Endometrium (tissue), 2 donors: ENCODE measurements at regions not wholly inside any gene's neighbourhood (a gene's known extent, or its start where the extent isn't known, plus 50 kb on each side); places are given as distances from the start of the nearest gene placed in this dataset.
"Not testable (repeated sequence)": the region's sequence is repeated elsewhere in the genome, so short reads cannot be mapped to it uniquely, and the experiment has no call there.

Source experiments
- FAIRE-seq: peaks from 2 replicates; lab custom pipeline; 2012; peaks lifted over from hg19 to GRCh38; lab: Jason Lieb, UNC
- donor health status: control.
- donor health status: control.

- FAIRE-seq = not testable (repeated sequence)
These were observed 303.8 kb upstream of the SEMA3C start for GRCh38 chr7:81222692-81223091.

GRCh38 chr7:81221527-81222217 is 302.8 kb upstream of the SEMA3C start:
- no peak for FAIRE-seq

GRCh38 chr7:81218480-81219106 is 299.7 kb upstream of the SEMA3C start:
- no peak for FAIRE-seq

GRCh38 chr7:81213394-81213793 is 294.5 kb upstream of the SEMA3C start:
- FAIRE-seq = no peak

GRCh38 chr7:81211934-81212320 is 293.1 kb upstream of the SEMA3C start:
- no peak for FAIRE-seq

GRCh38 chr7:81211204-81211933 is 292.5 kb upstream of the SEMA3C start:
- no peak for FAIRE-seq

- FAIRE-seq = peak; percentile 12
These were observed 291.6 kb upstream of the SEMA3C start for GRCh38 chr7:81210137-81211064.

GRCh38 chr7:81209059-81209458 is 290.2 kb upstream of the SEMA3C start:
- FAIRE-seq = no peak

- no peak for FAIRE-seq
These were observed 288.9 kb upstream of the SEMA3C start for GRCh38 chr7:81207801-81208200.

- no peak for FAIRE-seq
These were observed 288.0 kb upstream of the SEMA3C start for GRCh38 chr7:81206667-81207360.

GRCh38 chr7:81206217-81206616 is 287.4 kb upstream of the SEMA3C start:
- FAIRE-seq = no peak

- no peak for FAIRE-seq
These were observed 282.3 kb upstream of the SEMA3C start for GRCh38 chr7:81201188-81201587.

GRCh38 chr7:81198766-81199165 is 279.9 kb upstream of the SEMA3C start:
- no peak for FAIRE-seq

- no peak for FAIRE-seq
These were observed 278.4 kb upstream of the SEMA3C start for GRCh38 chr7:81197266-81197665.

GRCh38 chr7:81195033-81195432 is 276.2 kb upstream of the SEMA3C start:
- FAIRE-seq = peak; percentile 8

GRCh38 chr7:81190997-81191768 is 272.3 kb upstream of the SEMA3C start:
- no peak for FAIRE-seq

GRCh38 chr7:81187753-81188152 is 268.9 kb upstream of the SEMA3C start:
- FAIRE-seq = no peak

GRCh38 chr7:81186691-81187090 is 267.8 kb upstream of the SEMA3C start:
- no peak for FAIRE-seq

GRCh38 chr7:81185072-81185471 is 266.2 kb upstream of the SEMA3C start:
- no peak for FAIRE-seq

GRCh38 chr7:81183326-81183725 is 264.5 kb upstream of the SEMA3C start:
- FAIRE-seq = no peak

- FAIRE-seq = not testable (repeated sequence)
These were observed 263.2 kb upstream of the SEMA3C start for GRCh38 chr7:81182056-81182455.
